ENCODE measurements at regions not wholly inside any gene's neighbourhood (a gene's known extent, or its start where the extent isn't known, plus 50 kb on each side); places are given as distances from the start of the nearest gene placed in this dataset.

DNA sequence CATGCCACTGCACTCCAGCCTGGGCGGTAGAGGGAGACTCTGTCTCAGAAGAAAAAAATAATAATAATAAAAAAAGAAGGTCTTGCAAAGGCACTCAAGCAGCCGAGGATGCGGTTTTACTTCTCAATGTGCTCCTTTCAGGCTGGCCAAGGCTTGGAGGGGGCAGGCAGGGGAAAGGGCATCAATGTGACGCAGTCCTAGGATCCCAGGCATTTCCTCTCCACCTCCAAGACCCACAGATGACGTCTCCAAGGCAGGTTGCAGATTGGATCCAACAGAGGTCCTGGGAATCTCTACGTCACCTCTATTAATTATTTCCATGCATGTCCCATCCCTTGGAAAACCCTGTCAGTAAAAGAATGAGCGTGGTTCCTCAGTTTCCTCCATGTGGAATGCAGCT lies 56.2 kb downstream of the FAM43A start:
- H3K9me3 ChIP-seq (ENCODE audit: low read depth), result no peaks in the 10 kb centered on the region
- no peaks in the 10 kb centered on the region for H4K20me1 ChIP-seq (ENCODE audit: low read depth)
- H3K4me3 ChIP-seq, result no peak overlapping the region
- H3K4me2 ChIP-seq, result no peak overlapping the region
- H3F3A ChIP-seq (ENCODE audit: low read depth), result no peaks in the 10 kb centered on the region
- no peak for TF ChIP-seq EZH2phosphoT487 (IDR thresholded peaks at IDR 0.05)
- no peak for TF ChIP-seq EZH2 (IDR thresholded peaks at IDR 0.05)
- TF ChIP-seq, protein P1, sequence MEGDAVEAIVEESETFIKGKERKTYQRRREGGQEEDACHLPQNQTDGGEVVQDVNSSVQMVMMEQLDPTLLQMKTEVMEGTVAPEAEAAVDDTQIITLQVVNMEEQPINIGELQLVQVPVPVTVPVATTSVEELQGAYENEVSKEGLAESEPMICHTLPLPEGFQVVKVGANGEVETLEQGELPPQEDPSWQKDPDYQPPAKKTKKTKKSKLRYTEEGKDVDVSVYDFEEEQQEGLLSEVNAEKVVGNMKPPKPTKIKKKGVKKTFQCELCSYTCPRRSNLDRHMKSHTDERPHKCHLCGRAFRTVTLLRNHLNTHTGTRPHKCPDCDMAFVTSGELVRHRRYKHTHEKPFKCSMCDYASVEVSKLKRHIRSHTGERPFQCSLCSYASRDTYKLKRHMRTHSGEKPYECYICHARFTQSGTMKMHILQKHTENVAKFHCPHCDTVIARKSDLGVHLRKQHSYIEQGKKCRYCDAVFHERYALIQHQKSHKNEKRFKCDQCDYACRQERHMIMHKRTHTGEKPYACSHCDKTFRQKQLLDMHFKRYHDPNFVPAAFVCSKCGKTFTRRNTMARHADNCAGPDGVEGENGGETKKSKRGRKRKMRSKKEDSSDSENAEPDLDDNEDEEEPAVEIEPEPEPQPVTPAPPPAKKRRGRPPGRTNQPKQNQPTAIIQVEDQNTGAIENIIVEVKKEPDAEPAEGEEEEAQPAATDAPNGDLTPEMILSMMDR (IDR thresholded peaks at IDR 0.05), result no peak
- Mint-ChIP-seq H3K27ac (peak overlapping the region; percentile 27), H3K27me3 (ENCODE audit: insufficient read depth, low read depth) (peaks cover 31% of the 10 kb centered on the region), H3K9me3 (no peaks in the 10 kb centered on the region), H3K4me3 (no peak overlapping the region), H3K36me3 (no peaks in the 10 kb centered on the region), H3K4me1 (peaks cover 41% of the 10 kb centered on the region)
- no peak overlapping the region for H2AFZ ChIP-seq (replicated peaks)
- no peaks in the 10 kb centered on the region for H3K4me1 ChIP-seq
- H3K9ac ChIP-seq, result no peak overlapping the region
- no peak for DNase-seq (ENCODE audit: low spot score)
- H3K36me3 ChIP-seq, result no peaks in the 10 kb centered on the region
- no peak overlapping the region for H3K27ac ChIP-seq
- no peaks in the 10 kb centered on the region for H3K79me2 ChIP-seq (ENCODE audit: low read depth)
- H3K27me3 ChIP-seq, result peaks cover 8% of the 10 kb centered on the region

GRCh38 chr3:194744826-194745225 lies 59.1 kb downstream of the FAM43A start:
- H3K9me3 ChIP-seq (ENCODE audit: low read depth), result no peaks in the 10 kb centered on the region
- DNase-seq (ENCODE audit: low spot score), result no peak
- no peak overlapping the region for H3K9ac ChIP-seq
- H3K36me3 ChIP-seq, result no peaks in the 10 kb centered on the region
- TF ChIP-seq EZH2 (IDR thresholded peaks at IDR 0.05) (no peak), EZH2phosphoT487 (IDR thresholded peaks at IDR 0.05) (no peak)
- TF ChIP-seq, protein P1 (IDR thresholded peaks at IDR 0.05), result no peak
- Mint-ChIP-seq H3K36me3 (no peaks in the 10 kb centered on the region), H3K4me1 (peaks cover 59% of the 10 kb centered on the region), H3K9me3 (no peaks in the 10 kb centered on the region), H3K27me3 (ENCODE audit: insufficient read depth, low read depth) (peaks cover 34% of the 10 kb centered on the region), H3K27ac (no peak overlapping the region), H3K4me3 (no peak overlapping the region)
- no peak overlapping the region for H3K27ac ChIP-seq
- H2AFZ ChIP-seq (replicated peaks), result no peak overlapping the region
- peaks cover 13% of the 10 kb centered on the region for H4K20me1 ChIP-seq (ENCODE audit: low read depth)
- no peak overlapping the region for H3K4me3 ChIP-seq
- H3F3A ChIP-seq (ENCODE audit: low read depth), result peaks cover 25% of the 10 kb centered on the region
- peaks cover 23% of the 10 kb centered on the region for H3K4me1 ChIP-seq
- no peaks in the 10 kb centered on the region for H3K79me2 ChIP-seq (ENCODE audit: low read depth)
- H3K27me3 ChIP-seq, result no peaks in the 10 kb centered on the region
- H3K4me2 ChIP-seq, result no peak overlapping the region

DNA sequence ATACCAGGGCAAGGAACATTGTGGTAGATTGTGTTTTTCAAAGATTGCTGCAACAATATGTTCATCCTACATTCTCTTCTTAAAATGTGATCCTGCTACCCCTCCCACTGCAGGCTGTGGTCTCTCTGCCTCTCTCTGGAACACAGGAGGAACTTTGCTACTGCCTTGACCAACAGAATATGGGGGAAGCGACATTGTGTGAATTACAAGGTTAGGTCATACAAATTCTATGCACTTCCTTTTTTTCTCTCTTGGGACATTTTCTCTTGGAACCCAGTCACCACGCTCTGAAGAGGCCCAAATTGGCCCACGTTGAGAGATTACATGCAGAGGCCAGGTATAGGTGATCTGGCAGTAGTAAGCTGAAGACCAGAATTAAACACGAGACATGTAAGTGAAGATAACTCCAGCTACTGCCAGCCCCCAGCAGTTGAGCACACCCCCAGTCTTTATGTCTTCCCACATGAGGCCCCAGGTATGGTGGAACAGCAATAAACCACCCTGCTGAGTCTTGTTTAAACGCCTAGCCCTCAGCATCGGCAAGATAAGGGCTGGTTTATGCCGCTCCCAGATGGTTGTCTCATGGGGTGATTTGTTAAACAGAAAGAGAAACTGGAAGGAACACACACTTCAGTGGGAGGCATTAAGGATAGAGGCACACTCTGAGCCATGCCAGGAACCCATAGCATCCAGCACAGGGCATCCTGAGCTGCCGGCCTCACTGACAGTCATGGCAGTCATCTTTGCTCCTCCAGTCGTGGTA lies 59.9 kb downstream of the FAM43A start:
- H3K4me1 Mint-ChIP-seq, result peaks cover 64% of the 10 kb centered on the region
- Histone ChIP-seq H3K4me1 (peaks cover 29% of the 10 kb centered on the region), H3K9ac (no peak overlapping the region), H2AFZ (replicated peaks) (no peak overlapping the region), H3K9me3 (ENCODE audit: low read depth) (no peaks in the 10 kb centered on the region), H3K4me2 (no peak overlapping the region), H4K20me1 (ENCODE audit: low read depth) (peaks cover 21% of the 10 kb centered on the region), H3F3A (ENCODE audit: low read depth) (peaks cover 32% of the 10 kb centered on the region), H3K79me2 (ENCODE audit: low read depth) (no peaks in the 10 kb centered on the region), H3K27me3 (no peaks in the 10 kb centered on the region), H3K27ac (no peak overlapping the region), H3K36me3 (no peaks in the 10 kb centered on the region), H3K4me3 (no peak overlapping the region)
- no peak for DNase-seq (ENCODE audit: low spot score)
- H3K9me3 Mint-ChIP-seq, result no peaks in the 10 kb centered on the region
- no peak overlapping the region for H3K4me3 Mint-ChIP-seq
- no peaks in the 10 kb centered on the region for H3K36me3 Mint-ChIP-seq
- peak overlapping the region; percentile 5 for H3K27ac Mint-ChIP-seq
- TF ChIP-seq EZH2phosphoT487 (IDR thresholded peaks at IDR 0.05) (no peak), EZH2 (IDR thresholded peaks at IDR 0.05) (no peak)
- TF ChIP-seq, protein P1 (IDR thresholded peaks at IDR 0.05), result no peak
- peaks cover 36% of the 10 kb centered on the region for H3K27me3 Mint-ChIP-seq (ENCODE audit: insufficient read depth, low read depth)
